ENCODE measurements at regions not wholly inside any gene's neighbourhood (a gene's known extent, or its start where the extent isn't known, plus 50 kb on each side); places are given as distances from the start of the nearest gene placed in this dataset.

- TF ChIP-seq POLR2AphosphoS5 (IDR thresholded peaks at IDR 0.05; ENCODE audit: low read depth, low read length) = no peak
- no peak for TF ChIP-seq SIN3A (IDR thresholded peaks at IDR 0.05; ENCODE audit: borderline replicate concordance, insufficient read depth, low read length)
Measured at GRCh38 chr5:159518371-159518770, 188.1 kb upstream of the IL12B start.
